ENCODE measurements at regions not wholly inside any gene's neighbourhood (a gene's known extent, or its start where the extent isn't known, plus 50 kb on each side); places are given as distances from the start of the nearest gene placed in this dataset.

- Histone ChIP-seq H3K14ac (ENCODE audit: low read length) (no peak overlapping the region), H3K79me2 (ENCODE audit: control insufficient read depth, insufficient read depth, low read length, poor library complexity) (no peaks in the 10 kb centered on the region), H3K9me3 (ENCODE audit: insufficient read depth, low read depth, low read length) (no peaks in the 10 kb centered on the region), H2BK12ac (ENCODE audit: low read length) (no peak overlapping the region), H3K36me3 (ENCODE audit: control insufficient read depth in 1 of 2, insufficient read depth in 2 of 2, low read length in 2 of 2) (peaks cover 0 to 2% of the 10 kb centered on the region in 2 experiments), H3K18ac (ENCODE audit: low read length) (no peak overlapping the region), H3K4me3 (ENCODE audit: low read depth, low read length) (no peak overlapping the region), H4K12ac (ENCODE audit: low read depth, low read length) (no peak overlapping the region), H3K9ac (ENCODE audit: low read length) (no peak overlapping the region), H3K23ac (ENCODE audit: low read length) (no peak overlapping the region), H4K91ac (ENCODE audit: low read depth, low read length) (peak overlapping the region; percentile 41), H2BK120ac (ENCODE audit: insufficient read depth, low read length, poor library complexity) (no peak overlapping the region), H4K8ac (ENCODE audit: low read depth, low read length) (no peak overlapping the region), H2AK5ac (ENCODE audit: low read length) (no peak overlapping the region), H3K4me2 (ENCODE audit: low read length) (no peak overlapping the region), H3K79me1 (ENCODE audit: low read length) (peaks cover 2% of the 10 kb centered on the region), H3K27ac (ENCODE audit: low read depth, low read length) (peak overlapping the region; percentile 45), H3K4ac (ENCODE audit: low read depth, low read length) (no peak overlapping the region), H2AFZ (ENCODE audit: insufficient read depth, low read length, poor library complexity) (peak overlapping the region; percentile 17), H2BK5ac (ENCODE audit: low read depth, low read length, poor library complexity) (no peak overlapping the region), H3K27me3 (ENCODE audit: insufficient read depth, low read length) (no peaks in the 10 kb centered on the region), H3K4me1 (ENCODE audit: control insufficient read depth in 1 of 2, insufficient read depth in 2 of 2, low read length in 2 of 2) (peaks cover 11 to 15% of the 10 kb centered on the region in 2 experiments)
- WGBS (ENCODE audit: extremely low coverage, insufficient coverage, insufficient read length): no CpG with 5 or more reads among the region's 16 CpGs
- no peak for DNase-seq
Measured at GRCh38 chr6:2579241-2579761, 171.4 kb downstream of the MYLK4 start.

DNA sequence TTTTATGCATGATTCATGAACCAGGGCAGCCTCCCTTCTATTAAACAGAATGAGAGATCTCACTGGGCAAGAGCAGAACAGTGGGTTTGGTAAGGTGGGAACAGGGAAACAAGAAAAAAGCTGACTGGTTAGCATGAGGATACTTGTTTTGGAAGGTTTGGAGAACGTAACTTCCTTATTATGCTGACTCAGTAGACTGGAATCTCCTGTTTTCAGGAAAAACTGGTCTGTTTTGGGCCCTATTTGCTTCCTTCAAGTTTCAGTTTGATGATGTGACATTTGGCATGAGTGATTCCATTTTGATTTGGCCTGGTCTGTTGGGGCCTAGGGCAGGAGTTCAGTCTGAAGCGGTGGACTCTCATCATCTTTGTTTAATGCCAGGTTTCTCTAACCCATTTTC, 172.0 kb downstream of the MYLK4 start:
- whole genome bisulfite sequencing (ENCODE audit: extremely low coverage, insufficient coverage, insufficient read length): no CpG with 5 or more reads among the region's 2 CpGs

DNA sequence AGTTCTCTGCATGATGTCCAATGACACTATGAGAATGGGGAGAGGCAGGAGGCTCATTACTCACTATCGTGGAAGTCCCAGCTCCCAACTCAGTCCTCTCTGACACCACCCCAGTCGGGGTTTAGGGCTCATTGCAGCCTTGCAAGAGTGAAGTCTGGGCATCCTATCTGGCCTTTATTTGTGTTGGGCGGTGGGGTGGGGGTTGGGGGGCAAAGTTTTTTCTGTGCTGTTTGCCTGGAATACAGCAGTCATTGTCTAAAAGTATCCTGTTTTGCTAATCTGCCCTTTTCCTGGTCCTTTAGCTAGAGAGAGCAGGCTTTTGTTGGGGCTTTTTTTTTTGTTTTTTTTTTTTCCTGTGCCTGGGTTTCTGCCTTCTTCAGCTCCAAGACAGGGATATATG, 174.2 kb downstream of the MYLK4 start:
- Histone ChIP-seq H3K36me3 (ENCODE audit: control insufficient read depth in 1 of 2, insufficient read depth in 2 of 2, low read length in 2 of 2) (peaks cover 0 to 2% of the 10 kb centered on the region in 2 experiments), H2AK5ac (ENCODE audit: low read length) (no peak overlapping the region), H3K79me1 (ENCODE audit: low read length) (peaks cover 2% of the 10 kb centered on the region), H3K4me1 (ENCODE audit: control insufficient read depth in 1 of 2, insufficient read depth in 2 of 2, low read length in 2 of 2) (peaks cover 11 to 15% of the 10 kb centered on the region in 2 experiments), H3K27me3 (ENCODE audit: insufficient read depth, low read length) (no peaks in the 10 kb centered on the region), H2BK120ac (ENCODE audit: insufficient read depth, low read length, poor library complexity) (no peak overlapping the region), H3K4me2 (ENCODE audit: low read length) (no peak overlapping the region), H3K9me3 (ENCODE audit: insufficient read depth, low read depth, low read length) (no peaks in the 10 kb centered on the region), H3K14ac (ENCODE audit: low read length) (no peak overlapping the region), H3K27ac (ENCODE audit: low read depth, low read length) (no peak overlapping the region), H3K23ac (ENCODE audit: low read length) (no peak overlapping the region), H4K91ac (ENCODE audit: low read depth, low read length) (no peak overlapping the region), H3K79me2 (ENCODE audit: control insufficient read depth, insufficient read depth, low read length, poor library complexity) (no peaks in the 10 kb centered on the region), H2AFZ (ENCODE audit: insufficient read depth, low read length, poor library complexity) (no peak overlapping the region), H3K4me3 (ENCODE audit: low read depth, low read length) (no peak overlapping the region), H3K18ac (ENCODE audit: low read length) (no peak overlapping the region), H3K4ac (ENCODE audit: low read depth, low read length) (no peak overlapping the region), H3K9ac (ENCODE audit: low read length) (no peak overlapping the region), H4K12ac (ENCODE audit: low read depth, low read length) (no peak overlapping the region), H2BK12ac (ENCODE audit: low read length) (no peak overlapping the region), H2BK5ac (ENCODE audit: low read depth, low read length, poor library complexity) (no peak overlapping the region), H4K8ac (ENCODE audit: low read depth, low read length) (no peak overlapping the region)
- DNase-seq: no peak
- no CpG with 5 or more reads among the region's 3 CpGs for WGBS (ENCODE audit: extremely low coverage, insufficient coverage, insufficient read length)

More for the DNA sequence above, 172.0 kb downstream of the MYLK4 start:
- H3K23ac ChIP-seq (ENCODE audit: low read length): no peak overlapping the region
- peaks cover 11 to 15% of the 10 kb centered on the region in 2 experiments for H3K4me1 ChIP-seq (ENCODE audit: control insufficient read depth in 1 of 2, insufficient read depth in 2 of 2, low read length in 2 of 2)
- peak overlapping the region; percentile 5 for H2BK5ac ChIP-seq (ENCODE audit: low read depth, low read length, poor library complexity)
- no peak overlapping the region for H4K8ac ChIP-seq (ENCODE audit: low read depth, low read length)
- no peak overlapping the region for H4K91ac ChIP-seq (ENCODE audit: low read depth, low read length)
- peak overlapping the region; percentile 24 for H2BK120ac ChIP-seq (ENCODE audit: insufficient read depth, low read length, poor library complexity)
- no peak overlapping the region for H3K4me2 ChIP-seq (ENCODE audit: low read length)
- no peak overlapping the region for H2AFZ ChIP-seq (ENCODE audit: insufficient read depth, low read length, poor library complexity)
- no peaks in the 10 kb centered on the region for H3K27me3 ChIP-seq (ENCODE audit: insufficient read depth, low read length)
- H3K14ac ChIP-seq (ENCODE audit: low read length): no peak overlapping the region
- DNase-seq: peak in 1 of 2 donors; percentile 77
- no peak overlapping the region for H3K4ac ChIP-seq (ENCODE audit: low read depth, low read length)
- no peak overlapping the region for H3K4me3 ChIP-seq (ENCODE audit: low read depth, low read length)
- no peak overlapping the region for H2AK5ac ChIP-seq (ENCODE audit: low read length)
- H3K27ac ChIP-seq (ENCODE audit: low read depth, low read length): peak overlapping the region; percentile 45
- H3K79me2 ChIP-seq (ENCODE audit: control insufficient read depth, insufficient read depth, low read length, poor library complexity): no peaks in the 10 kb centered on the region
- peaks cover 2% of the 10 kb centered on the region for H3K79me1 ChIP-seq (ENCODE audit: low read length)
- H3K36me3 ChIP-seq (ENCODE audit: control insufficient read depth in 1 of 2, insufficient read depth in 2 of 2, low read length in 2 of 2): peaks cover 0 to 2% of the 10 kb centered on the region in 2 experiments
- no peak overlapping the region for H3K18ac ChIP-seq (ENCODE audit: low read length)
- H4K12ac ChIP-seq (ENCODE audit: low read depth, low read length): no peak overlapping the region
- H3K9ac ChIP-seq (ENCODE audit: low read length): no peak overlapping the region
- no peak overlapping the region for H2BK12ac ChIP-seq (ENCODE audit: low read length)
- H3K9me3 ChIP-seq (ENCODE audit: insufficient read depth, low read depth, low read length): no peaks in the 10 kb centered on the region

- Histone ChIP-seq H3K9me3 (ENCODE audit: insufficient read depth, low read depth, low read length) (no peaks in the 10 kb centered on the region), H3K14ac (ENCODE audit: low read length) (no peak overlapping the region), H2BK120ac (ENCODE audit: insufficient read depth, low read length, poor library complexity) (no peak overlapping the region)
Measured at GRCh38 chr6:2575236-2575635, 175.5 kb downstream of the MYLK4 start.

More at GRCh38 chr6:2575236-2575635, 175.5 kb downstream of the MYLK4 start:
- H4K8ac ChIP-seq (ENCODE audit: low read depth, low read length): no peak overlapping the region
- no peak overlapping the region for H2BK5ac ChIP-seq (ENCODE audit: low read depth, low read length, poor library complexity)
- no peaks in the 10 kb centered on the region for H3K27me3 ChIP-seq (ENCODE audit: insufficient read depth, low read length)
- no peak overlapping the region for H4K91ac ChIP-seq (ENCODE audit: low read depth, low read length)
- no peak overlapping the region for H3K23ac ChIP-seq (ENCODE audit: low read length)
- no peak overlapping the region for H3K4me3 ChIP-seq (ENCODE audit: low read depth, low read length)
- no peak overlapping the region for H3K27ac ChIP-seq (ENCODE audit: low read depth, low read length)
- no peak overlapping the region for H2AFZ ChIP-seq (ENCODE audit: insufficient read depth, low read length, poor library complexity)
- peaks cover 2% of the 10 kb centered on the region for H3K79me1 ChIP-seq (ENCODE audit: low read length)
- no peak for DNase-seq
- H3K36me3 ChIP-seq (ENCODE audit: control insufficient read depth in 1 of 2, insufficient read depth in 2 of 2, low read length in 2 of 2): no peaks in the 10 kb centered on the region
- H3K18ac ChIP-seq (ENCODE audit: low read length): no peak overlapping the region
- H3K4me1 ChIP-seq (ENCODE audit: control insufficient read depth in 1 of 2, insufficient read depth in 2 of 2, low read length in 2 of 2): peaks cover 11 to 13% of the 10 kb centered on the region in 2 experiments
- no peak overlapping the region for H3K4me2 ChIP-seq (ENCODE audit: low read length)
- H3K79me2 ChIP-seq (ENCODE audit: control insufficient read depth, insufficient read depth, low read length, poor library complexity): no peaks in the 10 kb centered on the region
- H3K9ac ChIP-seq (ENCODE audit: low read length): no peak overlapping the region
- no CpG with 5 or more reads among the region's 5 CpGs for WGBS (ENCODE audit: extremely low coverage, insufficient coverage, insufficient read length)
- H4K12ac ChIP-seq (ENCODE audit: low read depth, low read length): no peak overlapping the region
- H3K4ac ChIP-seq (ENCODE audit: low read depth, low read length): no peak overlapping the region
- no peak overlapping the region for H2BK12ac ChIP-seq (ENCODE audit: low read length)
- no peak overlapping the region for H2AK5ac ChIP-seq (ENCODE audit: low read length)
